ENCODE measurements at regions not wholly inside any gene's neighbourhood (a gene's known extent, or its start where the extent isn't known, plus 50 kb on each side); places are given as distances from the start of the nearest gene placed in this dataset.

DNA sequence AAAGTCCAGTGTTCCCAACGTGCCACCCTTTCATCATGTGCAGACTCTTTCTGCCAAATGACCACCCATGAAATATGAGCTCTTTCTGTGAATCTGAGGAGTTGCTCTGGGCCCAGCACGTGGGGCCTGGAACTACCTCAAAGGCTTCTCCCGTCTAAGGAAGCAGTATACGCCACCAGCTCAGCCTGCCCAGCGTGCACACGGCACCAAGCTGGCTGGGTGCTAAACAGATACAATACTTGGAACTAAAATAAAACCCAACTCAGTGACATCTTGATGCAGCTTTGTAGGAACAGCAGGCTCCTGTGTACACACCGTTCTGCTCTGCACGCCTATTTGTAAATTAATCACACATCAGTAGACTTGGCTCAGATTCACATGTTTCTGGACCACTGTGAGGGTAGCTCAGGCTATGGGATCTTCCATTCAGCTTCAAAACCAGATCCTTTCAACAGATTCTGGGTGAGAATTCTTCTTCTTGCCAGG, 74.8 kb downstream of the ARL6IP4 start:
- Histone ChIP-seq H3K4me2 (ENCODE audit: low read length) (no peak overlapping the region), H2AFZ (ENCODE audit: low read length) (no peak overlapping the region), H3K4me3 (ENCODE audit: low read length) (no peak overlapping the region), H3K9me3 (ENCODE audit: low read length) (no peaks in the 10 kb centered on the region), H3K36me3 (ENCODE audit: low read depth, low read length) (no peaks in the 10 kb centered on the region), H3K9ac (ENCODE audit: low read length) (no peak overlapping the region), H3K27ac (ENCODE audit: low read length) (no peak overlapping the region), H4K20me1 (ENCODE audit: low read length) (no peaks in the 10 kb centered on the region), H3K4me1 (ENCODE audit: insufficient read depth, low read length) (peaks cover 8% of the 10 kb centered on the region; the same call in 1 of the 2 replicates), H3K27me3 (ENCODE audit: low read length) (no peaks in the 10 kb centered on the region), H3K79me2 (ENCODE audit: low read length) (no peaks in the 10 kb centered on the region), H3K9me2 (replicated peaks; ENCODE audit: low read length) (no peaks in the 10 kb centered on the region), H3F3A (ENCODE audit: low read length, unreplicated experiment) (no peaks in the 10 kb centered on the region)
- intact Hi-C loops (cut with micrococcal nuclease): no loop called here
- TF ChIP-seq, protein P1, sequence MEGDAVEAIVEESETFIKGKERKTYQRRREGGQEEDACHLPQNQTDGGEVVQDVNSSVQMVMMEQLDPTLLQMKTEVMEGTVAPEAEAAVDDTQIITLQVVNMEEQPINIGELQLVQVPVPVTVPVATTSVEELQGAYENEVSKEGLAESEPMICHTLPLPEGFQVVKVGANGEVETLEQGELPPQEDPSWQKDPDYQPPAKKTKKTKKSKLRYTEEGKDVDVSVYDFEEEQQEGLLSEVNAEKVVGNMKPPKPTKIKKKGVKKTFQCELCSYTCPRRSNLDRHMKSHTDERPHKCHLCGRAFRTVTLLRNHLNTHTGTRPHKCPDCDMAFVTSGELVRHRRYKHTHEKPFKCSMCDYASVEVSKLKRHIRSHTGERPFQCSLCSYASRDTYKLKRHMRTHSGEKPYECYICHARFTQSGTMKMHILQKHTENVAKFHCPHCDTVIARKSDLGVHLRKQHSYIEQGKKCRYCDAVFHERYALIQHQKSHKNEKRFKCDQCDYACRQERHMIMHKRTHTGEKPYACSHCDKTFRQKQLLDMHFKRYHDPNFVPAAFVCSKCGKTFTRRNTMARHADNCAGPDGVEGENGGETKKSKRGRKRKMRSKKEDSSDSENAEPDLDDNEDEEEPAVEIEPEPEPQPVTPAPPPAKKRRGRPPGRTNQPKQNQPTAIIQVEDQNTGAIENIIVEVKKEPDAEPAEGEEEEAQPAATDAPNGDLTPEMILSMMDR (conservative IDR thresholded peaks at IDR 0.05; ENCODE audit: low read depth, low read length): no peak
- TF ChIP-seq EZH2phosphoT487 (IDR thresholded peaks at IDR 0.05; ENCODE audit: borderline replicate concordance, low read length) (no peak), EZH2 (IDR thresholded peaks at IDR 0.05; ENCODE audit: low read length, unreplicated experiment) (no peak)
- ATAC-seq (no peak), DNase-seq (no peak)
- ChIA-PET CTCF (no interaction called here), POLR2A (ENCODE audit: unreplicated experiment) (no interaction called here)
- no TSS peak for BruUV-seq (replicated peaks)

DNA sequence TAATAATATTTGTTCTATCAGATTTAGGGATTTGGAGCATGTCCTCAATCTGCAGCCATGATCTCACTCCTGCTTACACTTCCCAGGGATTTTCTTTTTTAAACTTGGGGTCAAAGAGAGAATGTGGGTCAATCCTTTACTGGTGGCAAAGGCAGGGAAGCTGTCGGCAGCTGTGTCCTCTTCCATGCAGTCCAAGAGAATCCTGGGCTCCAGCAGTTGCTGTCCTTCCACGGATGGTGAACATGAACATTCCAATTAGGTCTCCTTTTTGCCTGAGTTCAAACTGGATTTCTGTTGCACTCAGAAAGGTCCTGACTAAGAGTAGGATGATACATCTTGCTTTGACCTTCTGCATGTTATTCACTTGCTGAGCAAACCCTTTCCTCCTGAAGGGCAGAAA, 73.9 kb downstream of the ARL6IP4 start:
- Histone ChIP-seq H3F3A (ENCODE audit: low read length, unreplicated experiment) (no peaks in the 10 kb centered on the region), H3K27ac (ENCODE audit: low read length) (no peak overlapping the region), H2AFZ (ENCODE audit: low read length) (no peak overlapping the region), H3K9ac (ENCODE audit: low read length) (no peak overlapping the region), H3K4me2 (ENCODE audit: low read length) (no peak overlapping the region), H3K4me1 (ENCODE audit: insufficient read depth, low read length) (peaks cover 12% of the 10 kb centered on the region; the same call in 1 of the 2 replicates), H3K27me3 (ENCODE audit: low read length) (no peaks in the 10 kb centered on the region), H3K36me3 (ENCODE audit: low read depth, low read length) (no peaks in the 10 kb centered on the region), H3K4me3 (ENCODE audit: low read length) (no peak overlapping the region), H3K9me3 (ENCODE audit: low read length) (no peaks in the 10 kb centered on the region), H3K9me2 (replicated peaks; ENCODE audit: low read length) (no peaks in the 10 kb centered on the region), H4K20me1 (ENCODE audit: low read length) (no peaks in the 10 kb centered on the region), H3K79me2 (ENCODE audit: low read length) (no peaks in the 10 kb centered on the region)
- no peak for DNase-seq
- CTCF ChIA-PET: no interaction called here
- TF ChIP-seq EZH2phosphoT487 (IDR thresholded peaks at IDR 0.05; ENCODE audit: borderline replicate concordance, low read length) (no peak), EZH2 (IDR thresholded peaks at IDR 0.05; ENCODE audit: low read length, unreplicated experiment) (no peak)
- TF ChIP-seq, protein P1 (conservative IDR thresholded peaks at IDR 0.05; ENCODE audit: low read depth, low read length): no peak
- intact Hi-C loops (cut with micrococcal nuclease): no loop called here
- no peak for ATAC-seq
- POLR2A ChIA-PET (ENCODE audit: unreplicated experiment): no interaction called here
- BruUV-seq (replicated peaks): no TSS peak

DNA sequence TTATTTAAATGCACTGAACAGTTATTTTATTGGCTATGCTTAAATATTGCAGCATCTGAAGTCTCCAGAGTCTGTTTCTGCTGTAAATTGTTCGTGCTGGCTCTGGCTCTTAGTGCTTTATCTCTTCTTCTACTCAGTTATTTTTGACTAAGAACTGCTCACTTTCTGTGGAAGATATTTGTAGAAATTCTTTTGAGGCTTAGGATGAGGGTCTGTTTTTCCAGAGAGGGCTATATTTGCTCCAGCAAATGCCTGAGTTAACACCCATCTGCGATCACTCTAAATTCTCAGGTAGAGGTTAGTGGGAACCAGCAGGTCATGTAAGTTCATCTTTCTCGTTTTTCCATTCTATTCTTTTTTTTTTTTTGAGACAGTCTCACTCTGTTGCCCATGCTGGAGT, 71.1 kb downstream of the ARL6IP4 start:
- Histone ChIP-seq H3K9me2 (replicated peaks; ENCODE audit: low read length) (no peaks in the 10 kb centered on the region), H2AFZ (ENCODE audit: low read length) (no peak overlapping the region), H3K4me1 (ENCODE audit: insufficient read depth, low read length) (peaks cover 12% of the 10 kb centered on the region; the same call in 1 of the 2 replicates), H3K4me3 (ENCODE audit: low read length) (no peak overlapping the region), H3K9me3 (ENCODE audit: low read length) (no peaks in the 10 kb centered on the region), H4K20me1 (ENCODE audit: low read length) (no peaks in the 10 kb centered on the region), H3K4me2 (ENCODE audit: low read length) (no peak overlapping the region), H3K9ac (ENCODE audit: low read length) (no peak overlapping the region), H3K36me3 (ENCODE audit: low read depth, low read length) (no peaks in the 10 kb centered on the region), H3K27me3 (ENCODE audit: low read length) (no peaks in the 10 kb centered on the region), H3K79me2 (ENCODE audit: low read length) (no peaks in the 10 kb centered on the region), H3F3A (ENCODE audit: low read length, unreplicated experiment) (no peaks in the 10 kb centered on the region), H3K27ac (ENCODE audit: low read length) (no peak overlapping the region)
- ATAC-seq (no peak), DNase-seq (no peak)
- TF ChIP-seq EZH2phosphoT487 (IDR thresholded peaks at IDR 0.05; ENCODE audit: borderline replicate concordance, low read length) (no peak), EZH2 (IDR thresholded peaks at IDR 0.05; ENCODE audit: low read length, unreplicated experiment) (no peak)
- TF ChIP-seq, protein P1 (conservative IDR thresholded peaks at IDR 0.05; ENCODE audit: low read depth, low read length): no peak
- BruUV-seq (replicated peaks): no TSS peak
- CTCF ChIA-PET: no interaction called here
- POLR2A ChIA-PET (ENCODE audit: unreplicated experiment): no interaction called here
- intact Hi-C loops (cut with micrococcal nuclease): no loop called here

All from PC-3 (cell line).